Transverse colon (tissue), 4 donors: ENCODE measurements at regions not wholly inside any gene's neighbourhood (a gene's known extent, or its start where the extent isn't known, plus 50 kb on each side); places are given as distances from the start of the nearest gene placed in this dataset.

Source experiments
- CTCF ChIP-seq, 5 experiments: fragments of 200-600 bp in 3 of 5; fragments of 450-650 bp in 2 of 5; sonication (generic) in 3 of 5; IDR thresholded peaks; 1 replicate in 2 of 5; 2 replicates in 3 of 5; pipeline ENCODE4 v1.5.1; 2016 to 2017; ENCODE audit warnings: antibody characterized with exemption in 5 of 5, inconsistent platforms in 3 of 5, mild to moderate bottlenecking in 2 of 5, moderate library complexity in 1 of 5
- POLR2A ChIP-seq: fragments of 450-650 bp; IDR thresholded peaks from one replicate; pipeline ENCODE4 v1.6.1; 2016; ENCODE audit warnings: antibody characterized with exemption, mild to moderate bottlenecking, moderate library complexity
- POLR2AphosphoS5 ChIP-seq, 3 donors: sonication (generic); formaldehyde crosslinking; IDR thresholded peaks; one replicate each; pipeline ENCODE4 v1.6.1; 2016; ENCODE audit warnings: antibody characterized with exemption in 3 of 3

- TF ChIP-seq CTCF (IDR thresholded peaks at IDR 0.05): no peak
- TF ChIP-seq POLR2AphosphoS5 (IDR thresholded peaks at IDR 0.05): no peak
- TF ChIP-seq POLR2A: no peak
Measured at GRCh38 chr15:91576096-91576495, 277.4 kb upstream of the SLCO3A1 start.
